SK-N-SH (cell line): ENCODE measurements at regions not wholly inside any gene's neighbourhood (a gene's known extent, or its start where the extent isn't known, plus 50 kb on each side); places are given as distances from the start of the nearest gene placed in this dataset.

ENCODE experiments used
- CTCF ChIA-PET: fragments of 300-600, 350-600 bp; formaldehyde crosslinking; extraction: SDS; loops from one replicate; lab custom pipeline; 2021; lab: Yijun Ruan, JAX
- POLR2A ChIA-PET: fragments of 350-600 bp; sonication (Branson Sonifier 250); formaldehyde crosslinking; extraction: SDS; loops from one replicate; lab custom pipeline; 2020; ENCODE audit warnings: antibody characterized with exemption, inconsistent platforms; lab: Yijun Ruan, JAX
- DNase-seq: peaks from one replicate; pipeline ENCODE4 v3.0.0; 2012
- H2AFZ ChIP-seq: fragments of 200-600 bp; sonication (generic); 2 replicates; pipeline ENCODE4 v1.8.1; 2016; ENCODE audit warnings: antibody characterized with exemption, mild to moderate bottlenecking, low read depth
- H3F3A ChIP-seq: fragments of 200-600 bp; sonication (generic); replicated peaks from 2 replicates; pipeline ENCODE3; 2016; ENCODE audit warnings: antibody characterized with exemption, mild to moderate bottlenecking; ENCODE audit not compliant: insufficient read depth
- H3K27ac ChIP-seq, 2 experiments: fragments of 200-500 bp in 1 of 2; fragments of 200-600 bp in 1 of 2; sonication (Bioruptor generic) in 1 of 2; sonication (generic), shearing (Covaris generic) in 1 of 2; 2 replicates each; pipeline versions ENCODE4 v1.5.1 to v1.6.1; 2014 to 2016; ENCODE audit warnings: low read depth in 2 of 2, inconsistent platforms in 1 of 2, low read length in 1 of 2, mild to moderate bottlenecking in 1 of 2, mixed read lengths in 1 of 2
- H3K27me3 ChIP-seq: fragments of 200-600 bp; sonication (generic), shearing (Covaris generic); 2 replicates; pipeline ENCODE4 v1.6.1; 2016; ENCODE audit warnings: mixed run types; ENCODE audit not compliant: insufficient read depth
- H3K36me3 ChIP-seq, 2 experiments: fragments of 200-500 bp in 1 of 2; fragments of 200-600 bp in 1 of 2; sonication (Bioruptor generic) in 1 of 2; sonication (generic) in 1 of 2; replicated peaks in 1 of 2; 2 replicates each; pipeline versions ENCODE3 to v1.5.1; 2014 to 2016; ENCODE audit warnings: low read length in 1 of 2, mild to moderate bottlenecking in 1 of 2; ENCODE audit not compliant: insufficient read depth in 2 of 2, control insufficient read depth in 1 of 2
- H3K4me1 ChIP-seq, 2 experiments: fragments of 200-500 bp in 1 of 2; fragments of 200-600 bp in 1 of 2; sonication (Bioruptor generic) in 1 of 2; sonication (generic), shearing (Covaris generic) in 1 of 2; 2 replicates each; pipeline versions ENCODE4 v1.5.1 to v1.6.1; 2014 to 2016; ENCODE audit warnings: low read depth in 1 of 2, low read length in 1 of 2, mixed run types in 1 of 2; ENCODE audit not compliant: insufficient read depth in 2 of 2, control insufficient read depth in 1 of 2
- H3K4me2 ChIP-seq: fragments of 200-600 bp; sonication (generic), shearing (Covaris generic); 2 replicates; pipeline ENCODE4 v1.6.1; 2017; ENCODE audit warnings: mixed run types
- H3K4me3 ChIP-seq, 2 experiments: fragments of 200-500 bp in 1 of 2; fragments of 200-600 bp in 1 of 2; sonication (Bioruptor generic) in 1 of 2; sonication (generic), shearing (Covaris generic) in 1 of 2; 2 replicates each; pipeline versions ENCODE4 v1.5.1 to v1.8.1; 2014 to 2016; ENCODE audit warnings: low read depth in 2 of 2, inconsistent platforms in 1 of 2, low read length in 1 of 2, mild to moderate bottlenecking in 1 of 2, mixed read lengths in 1 of 2, moderate library complexity in 1 of 2
- H3K79me2 ChIP-seq: fragments of 200-600 bp; sonication (generic); 2 replicates; pipeline ENCODE4 v1.8.1; 2017; ENCODE audit warnings: mild to moderate bottlenecking; ENCODE audit not compliant: insufficient read depth
- H3K9ac ChIP-seq: fragments of 200-600 bp; sonication (generic); 2 replicates; pipeline ENCODE4 v1.6.1; 2017; ENCODE audit warnings: mixed run types
- H3K9me2 ChIP-seq: fragments of 200-600 bp; sonication (generic); 2 replicates; pipeline ENCODE4 v1.6.1; 2017; ENCODE audit warnings: mixed run types
- H3K9me3 ChIP-seq: fragments of 200-600 bp; sonication (generic); 2 replicates; pipeline ENCODE4 v1.6.1; 2017; ENCODE audit warnings: mixed run types, mild to moderate bottlenecking, moderate library complexity
- H4K20me1 ChIP-seq: fragments of 200-600 bp; sonication (generic); 2 replicates; pipeline ENCODE4 v1.6.1; 2017; ENCODE audit warnings: mild to moderate bottlenecking, mixed run types; ENCODE audit not compliant: insufficient read depth
- ELF1 ChIP-seq: IDR thresholded peaks from 2 replicates; pipeline ENCODE4 v1.4.0; 2012
- EZH2phosphoT487 ChIP-seq: fragments of 200-600 bp; sonication (generic); IDR thresholded peaks from 2 replicates; pipeline ENCODE4 v1.6.1; 2017; ENCODE audit warnings: low read depth, mixed run types, mild to moderate bottlenecking, antibody characterized with exemption, moderate library complexity, borderline replicate concordance
- FOSL2 ChIP-seq: IDR thresholded peaks from 2 replicates; pipeline ENCODE4 v1.4.0; 2012; ENCODE audit warnings: low read depth, mild to moderate bottlenecking, moderate library complexity, borderline replicate concordance
- FOXJ3 ChIP-seq: sonication (generic); formaldehyde crosslinking; IDR thresholded peaks from 2 replicates; pipeline ENCODE4 v1.5.1; 2020; ENCODE audit warnings: mild to moderate bottlenecking, missing genetic modification reagents
- MEF2A ChIP-seq: IDR thresholded peaks from 2 replicates; pipeline ENCODE4 v1.4.0; 2012; ENCODE audit warnings: low read depth, borderline replicate concordance
- NRF1 ChIP-seq: IDR thresholded peaks from 2 replicates; pipeline ENCODE4 v1.6.1; 2012; ENCODE audit warnings: low read depth, mild to moderate bottlenecking, low read length
- RAD21 ChIP-seq: IDR thresholded peaks from 2 replicates; pipeline ENCODE4 v1.6.1; 2012; ENCODE audit warnings: mild to moderate bottlenecking, low read length
- RCOR1 ChIP-seq: fragments of 150-350 bp; IDR thresholded peaks from 2 replicates; pipeline ENCODE4 v1.6.1; 2017; ENCODE audit warnings: antibody characterized with exemption, low read length
- SIN3A ChIP-seq: IDR thresholded peaks from 2 replicates; pipeline ENCODE4 v1.6.1; 2012; ENCODE audit warnings: low read depth, mild to moderate bottlenecking, low read length, moderate library complexity, borderline replicate concordance
- TCF12 ChIP-seq: IDR thresholded peaks from 2 replicates; pipeline ENCODE4 v1.4.0; 2012
- WGBS: methylation state at CpG from one replicate; pipeline ENCODE4 v1.1.6; 2017; ENCODE audit warnings: low lambda C conversion rate; 5-methylcytosine and 5-hydroxymethylcytosine counted together
- TF ChIP-seq, protein P1 (sequence below): fragments of 200-600 bp; sonication (generic); IDR thresholded peaks from 2 replicates; pipeline ENCODE4 v1.6.1; 2017; ENCODE audit warnings: antibody characterized with exemption, mild to moderate bottlenecking, moderate library complexity
- TF ChIP-seq, protein P2 (sequence below): IDR thresholded peaks from 2 replicates; pipeline ENCODE4; 2012
- TF ChIP-seq, protein P3 (sequence below): fragments of 150-350 bp; IDR thresholded peaks from 2 replicates; pipeline ENCODE4 v1.6.1; 2016; ENCODE audit warnings: mild to moderate bottlenecking, low read depth, low read length
- TF ChIP-seq, protein P4 (sequence below): IDR thresholded peaks from 2 replicates; pipeline ENCODE4 v1.4.0; 2012; ENCODE audit warnings: low read depth
- TF ChIP-seq, protein P5 (sequence below): IDR thresholded peaks from 2 replicates; pipeline ENCODE4 v1.4.0; 2012; ENCODE audit warnings: low read depth, borderline replicate concordance

DNA sequence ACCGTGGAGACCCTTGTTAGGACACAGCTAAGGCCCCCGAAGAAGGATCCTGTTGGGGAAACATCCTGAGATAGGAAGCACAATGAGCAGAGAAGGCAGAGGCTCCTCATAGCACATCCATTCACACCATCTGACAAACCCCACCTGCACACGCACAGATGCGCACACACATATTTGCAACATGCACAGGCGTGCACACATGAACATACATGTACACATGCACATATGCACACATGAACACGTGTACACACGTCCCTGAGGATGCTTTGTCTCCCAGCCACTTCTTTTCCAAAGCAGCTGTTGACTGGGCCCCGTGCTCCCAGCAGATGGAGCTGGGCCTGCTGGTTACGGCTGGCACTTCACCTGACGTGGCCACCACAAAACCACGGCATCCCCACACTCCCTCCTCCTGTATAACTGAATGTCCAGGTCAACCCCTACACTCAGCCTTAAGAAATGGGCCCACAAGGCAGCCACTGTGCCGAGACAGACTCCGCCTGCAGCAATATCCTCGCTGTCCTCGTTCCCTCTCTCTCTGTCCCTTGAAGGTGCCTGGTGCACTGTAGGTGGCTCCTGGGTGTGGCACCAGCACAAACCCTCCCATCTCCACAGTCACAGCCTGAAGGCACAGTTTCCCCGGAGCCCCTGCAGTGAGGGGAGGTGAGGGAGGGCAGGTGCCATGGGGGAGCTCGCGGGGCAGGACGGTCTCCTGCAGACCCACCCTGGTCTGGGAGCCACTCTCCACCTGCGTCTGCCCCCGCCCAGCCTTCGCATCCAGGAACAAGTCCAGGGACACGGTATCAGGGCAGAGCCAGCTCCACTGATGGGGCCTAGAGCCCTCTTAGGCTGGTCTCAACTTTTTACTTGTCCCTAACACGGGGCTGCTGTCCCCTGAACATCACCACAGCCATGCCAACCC lies 183.0 kb downstream of the RBFOX3 start:
- CTCF ChIA-PET: interaction anchor here (0.6 to 2.5 kb wide), 10 partner anchors 10 to 281 kb away, joined by 3 to 14 read pairs (median 4); no protein-coding TSS in a partner anchor
- WGBS: 55% methylated on average over 23 of the region's 24 CpGs

DNA sequence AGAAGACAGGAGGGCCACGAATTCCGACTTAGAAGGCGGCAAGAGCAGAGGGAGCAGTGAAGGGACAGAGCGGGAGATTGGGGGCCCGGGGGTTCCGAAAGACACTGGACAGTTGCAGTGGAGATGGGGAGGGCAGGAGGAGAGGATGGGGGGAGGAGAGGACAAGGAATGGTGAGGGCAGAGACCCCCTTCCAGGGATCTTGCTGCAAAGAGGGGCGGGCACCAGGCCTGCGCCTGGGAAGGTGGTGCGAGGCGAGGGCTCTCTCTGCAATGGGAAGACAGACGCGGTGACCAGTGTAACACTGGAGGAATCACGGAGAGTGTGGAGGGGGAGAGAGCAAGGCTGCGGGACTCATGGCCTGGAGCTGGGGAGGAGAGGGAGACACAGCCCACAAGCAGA lies 185.2 kb downstream of the RBFOX3 start:
- Histone ChIP-seq H3K79me2 (no peaks in the 10 kb centered on the region), H3K4me3 (no peak overlapping the region), H2AFZ (no peak overlapping the region), H3K9me2 (no peaks in the 10 kb centered on the region), H3K27me3 (0 out of 2 replicates have a peak, but pooled peaks cover 3% of the 10 kb centered on the region), H4K20me1 (no peaks in the 10 kb centered on the region), H3K9me3 (no peaks in the 10 kb centered on the region), H3K4me1 (no peaks in the 10 kb centered on the region), H3K4me2 (no peak overlapping the region)
- WGBS: 72% methylated on average over 14 of the region's 14 CpGs
- no peak for DNase-seq
- CTCF ChIA-PET: interaction anchor here (2.1 kb wide), 1 partner anchor 11 kb away, joined by 6 read pairs; no protein-coding TSS in a partner anchor
- TF ChIP-seq, protein P1, sequence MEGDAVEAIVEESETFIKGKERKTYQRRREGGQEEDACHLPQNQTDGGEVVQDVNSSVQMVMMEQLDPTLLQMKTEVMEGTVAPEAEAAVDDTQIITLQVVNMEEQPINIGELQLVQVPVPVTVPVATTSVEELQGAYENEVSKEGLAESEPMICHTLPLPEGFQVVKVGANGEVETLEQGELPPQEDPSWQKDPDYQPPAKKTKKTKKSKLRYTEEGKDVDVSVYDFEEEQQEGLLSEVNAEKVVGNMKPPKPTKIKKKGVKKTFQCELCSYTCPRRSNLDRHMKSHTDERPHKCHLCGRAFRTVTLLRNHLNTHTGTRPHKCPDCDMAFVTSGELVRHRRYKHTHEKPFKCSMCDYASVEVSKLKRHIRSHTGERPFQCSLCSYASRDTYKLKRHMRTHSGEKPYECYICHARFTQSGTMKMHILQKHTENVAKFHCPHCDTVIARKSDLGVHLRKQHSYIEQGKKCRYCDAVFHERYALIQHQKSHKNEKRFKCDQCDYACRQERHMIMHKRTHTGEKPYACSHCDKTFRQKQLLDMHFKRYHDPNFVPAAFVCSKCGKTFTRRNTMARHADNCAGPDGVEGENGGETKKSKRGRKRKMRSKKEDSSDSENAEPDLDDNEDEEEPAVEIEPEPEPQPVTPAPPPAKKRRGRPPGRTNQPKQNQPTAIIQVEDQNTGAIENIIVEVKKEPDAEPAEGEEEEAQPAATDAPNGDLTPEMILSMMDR: no peak
- TF ChIP-seq FOXJ3 (no peak), MEF2A (no peak), ELF1 (no peak), TCF12 (no peak), EZH2phosphoT487 (no peak), FOSL2 (no peak), NRF1 (no peak), RAD21 (no peak)
- TF ChIP-seq, protein P2, sequence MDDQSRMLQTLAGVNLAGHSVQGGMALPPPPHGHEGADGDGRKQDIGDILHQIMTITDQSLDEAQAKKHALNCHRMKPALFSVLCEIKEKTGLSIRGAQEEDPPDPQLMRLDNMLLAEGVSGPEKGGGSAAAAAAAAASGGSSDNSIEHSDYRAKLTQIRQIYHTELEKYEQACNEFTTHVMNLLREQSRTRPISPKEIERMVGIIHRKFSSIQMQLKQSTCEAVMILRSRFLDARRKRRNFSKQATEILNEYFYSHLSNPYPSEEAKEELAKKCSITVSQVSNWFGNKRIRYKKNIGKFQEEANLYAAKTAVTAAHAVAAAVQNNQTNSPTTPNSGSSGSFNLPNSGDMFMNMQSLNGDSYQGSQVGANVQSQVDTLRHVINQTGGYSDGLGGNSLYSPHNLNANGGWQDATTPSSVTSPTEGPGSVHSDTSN: no peak
- TF ChIP-seq, all 33 proteins: peak for 0
- no peaks in the 10 kb centered on the region for H3F3A ChIP-seq
- H3K9ac ChIP-seq: no peak overlapping the region
- no peaks in the 10 kb centered on the region for H3K36me3 ChIP-seq
- no peak overlapping the region for H3K27ac ChIP-seq
- POLR2A ChIA-PET: no interaction called here

More for the DNA sequence above, 183.0 kb downstream of the RBFOX3 start:
- TF ChIP-seq, protein P3, sequence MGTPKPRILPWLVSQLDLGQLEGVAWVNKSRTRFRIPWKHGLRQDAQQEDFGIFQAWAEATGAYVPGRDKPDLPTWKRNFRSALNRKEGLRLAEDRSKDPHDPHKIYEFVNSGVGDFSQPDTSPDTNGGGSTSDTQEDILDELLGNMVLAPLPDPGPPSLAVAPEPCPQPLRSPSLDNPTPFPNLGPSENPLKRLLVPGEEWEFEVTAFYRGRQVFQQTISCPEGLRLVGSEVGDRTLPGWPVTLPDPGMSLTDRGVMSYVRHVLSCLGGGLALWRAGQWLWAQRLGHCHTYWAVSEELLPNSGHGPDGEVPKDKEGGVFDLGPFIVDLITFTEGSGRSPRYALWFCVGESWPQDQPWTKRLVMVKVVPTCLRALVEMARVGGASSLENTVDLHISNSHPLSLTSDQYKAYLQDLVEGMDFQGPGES: no peak
- TF ChIP-seq, protein P4, sequence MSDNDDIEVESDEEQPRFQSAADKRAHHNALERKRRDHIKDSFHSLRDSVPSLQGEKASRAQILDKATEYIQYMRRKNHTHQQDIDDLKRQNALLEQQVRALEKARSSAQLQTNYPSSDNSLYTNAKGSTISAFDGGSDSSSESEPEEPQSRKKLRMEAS: no peak
- no peak for TF ChIP-seq FOSL2
- TF ChIP-seq FOXJ3: no peak
- TF ChIP-seq, protein P5, sequence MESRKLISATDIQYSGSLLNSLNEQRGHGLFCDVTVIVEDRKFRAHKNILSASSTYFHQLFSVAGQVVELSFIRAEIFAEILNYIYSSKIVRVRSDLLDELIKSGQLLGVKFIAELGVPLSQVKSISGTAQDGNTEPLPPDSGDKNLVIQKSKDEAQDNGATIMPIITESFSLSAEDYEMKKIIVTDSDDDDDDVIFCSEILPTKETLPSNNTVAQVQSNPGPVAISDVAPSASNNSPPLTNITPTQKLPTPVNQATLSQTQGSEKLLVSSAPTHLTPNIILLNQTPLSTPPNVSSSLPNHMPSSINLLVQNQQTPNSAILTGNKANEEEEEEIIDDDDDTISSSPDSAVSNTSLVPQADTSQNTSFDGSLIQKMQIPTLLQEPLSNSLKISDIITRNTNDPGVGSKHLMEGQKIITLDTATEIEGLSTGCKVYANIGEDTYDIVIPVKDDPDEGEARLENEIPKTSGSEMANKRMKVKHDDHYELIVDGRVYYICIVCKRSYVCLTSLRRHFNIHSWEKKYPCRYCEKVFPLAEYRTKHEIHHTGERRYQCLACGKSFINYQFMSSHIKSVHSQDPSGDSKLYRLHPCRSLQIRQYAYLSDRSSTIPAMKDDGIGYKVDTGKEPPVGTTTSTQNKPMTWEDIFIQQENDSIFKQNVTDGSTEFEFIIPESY: no peak
- TF ChIP-seq SIN3A: no peak
- TF ChIP-seq RCOR1: no peak
- TF ChIP-seq EZH2phosphoT487: no peak
- TF ChIP-seq NRF1: no peak
- Histone ChIP-seq H3K9me2 (no peaks in the 10 kb centered on the region), H3K9ac (no peak overlapping the region), H3K36me3 (no peaks in the 10 kb centered on the region), H4K20me1 (no peaks in the 10 kb centered on the region), H3K9me3 (no peaks in the 10 kb centered on the region), H3K79me2 (no peaks in the 10 kb centered on the region), H3K4me3 (no peak overlapping the region), H3K4me1 (no peaks in the 10 kb centered on the region), H3K4me2 (no peak overlapping the region), H3F3A (no peaks in the 10 kb centered on the region), H2AFZ (no peak overlapping the region), H3K27me3 (0 out of 2 replicates have a peak, but pooled peaks cover 3% of the 10 kb centered on the region), H3K27ac (no peak overlapping the region)
- DNase-seq: no peak
- POLR2A ChIA-PET: interaction anchor here (0.8 kb wide), 1 partner anchor 90 kb away, joined by 3 read pairs; no protein-coding TSS in a partner anchor
